ENCODE measurements at regions not wholly inside any gene's neighbourhood (a gene's known extent, or its start where the extent isn't known, plus 50 kb on each side); places are given as distances from the start of the nearest gene placed in this dataset.

GRCh38 chr3:40875581-40875980, 323.7 kb upstream of the CTNNB1 start:
- H3K9me3 ChIP-seq (ENCODE audit: control insufficient read depth in 2 of 2, insufficient read depth in 1 of 2, low read depth in 1 of 2, low read length in 1 of 2): no peaks in the 10 kb centered on the region
- H3K4me1 ChIP-seq (ENCODE audit: control insufficient read depth in 2 of 2, insufficient read depth in 2 of 2, low read length in 1 of 2): peaks cover 0 to 3% of the 10 kb centered on the region in 2 donors
- 50 to 63% methylated on average over 1 of the region's 1 CpG for WGBS, 2 donors
- peaks cover 0 to 3% of the 10 kb centered on the region in 2 donors for H3K27me3 ChIP-seq (ENCODE audit: control insufficient read depth in 1 of 2, insufficient read depth in 2 of 2, low read length in 2 of 2)
- H3K36me3 ChIP-seq (ENCODE audit: control insufficient read depth in 2 of 2, insufficient read depth in 2 of 2, low read length in 1 of 2): no peaks in the 10 kb centered on the region
- no peak overlapping the region for H3K27ac ChIP-seq (ENCODE audit: low read depth in 2 of 2, low read length in 1 of 2)
- no peak overlapping the region for H3K4me3 ChIP-seq (ENCODE audit: low read depth in 1 of 2, low read length in 2 of 2)

- Histone ChIP-seq H3K36me3 (ENCODE audit: control insufficient read depth in 2 of 2, insufficient read depth in 2 of 2, low read length in 1 of 2) (no peaks in the 10 kb centered on the region), H3K27me3 (ENCODE audit: control insufficient read depth in 1 of 2, insufficient read depth in 2 of 2, low read length in 2 of 2) (no peaks in the 10 kb centered on the region), H3K27ac (ENCODE audit: low read depth in 2 of 2, low read length in 1 of 2) (no peak overlapping the region), H3K4me3 (ENCODE audit: low read depth in 1 of 2, low read length in 2 of 2) (no peak overlapping the region), H3K4me1 (ENCODE audit: control insufficient read depth in 2 of 2, insufficient read depth in 2 of 2, low read length in 1 of 2) (peaks cover 0 to 3% of the 10 kb centered on the region in 2 donors), H3K9me3 (ENCODE audit: control insufficient read depth in 2 of 2, insufficient read depth in 1 of 2, low read depth in 1 of 2, low read length in 1 of 2) (no peaks in the 10 kb centered on the region)
- WGBS, 2 donors: 59 to 62% methylated on average over 5 of the region's 5 CpGs
Measured at GRCh38 chr3:40876009-40876408, 323.3 kb upstream of the CTNNB1 start.

- Histone ChIP-seq H3K36me3 (ENCODE audit: control insufficient read depth in 2 of 2, insufficient read depth in 2 of 2, low read length in 1 of 2) (no peaks in the 10 kb centered on the region), H3K27me3 (ENCODE audit: control insufficient read depth in 1 of 2, insufficient read depth in 2 of 2, low read length in 2 of 2) (no peaks in the 10 kb centered on the region), H3K9me3 (ENCODE audit: control insufficient read depth in 2 of 2, insufficient read depth in 1 of 2, low read depth in 1 of 2, low read length in 1 of 2) (no peaks in the 10 kb centered on the region), H3K4me3 (ENCODE audit: low read depth in 1 of 2, low read length in 2 of 2) (no peak overlapping the region), H3K27ac (ENCODE audit: low read depth in 2 of 2, low read length in 1 of 2) (no peak overlapping the region), H3K4me1 (ENCODE audit: control insufficient read depth in 2 of 2, insufficient read depth in 2 of 2, low read length in 1 of 2) (peaks cover 0 to 3% of the 10 kb centered on the region in 2 donors)
- 93 to 96% methylated on average over 2 of the region's 2 CpGs for WGBS, 2 donors
Measured at GRCh38 chr3:40876496-40876895, 322.8 kb upstream of the CTNNB1 start.

- no peak overlapping the region for H3K4me3 ChIP-seq (ENCODE audit: low read depth in 1 of 2, low read length in 2 of 2)
- no peaks in the 10 kb centered on the region for H3K27me3 ChIP-seq (ENCODE audit: control insufficient read depth in 1 of 2, insufficient read depth in 2 of 2, low read length in 2 of 2)
- H3K4me1 ChIP-seq (ENCODE audit: control insufficient read depth in 2 of 2, insufficient read depth in 2 of 2, low read length in 1 of 2): no peaks in the 10 kb centered on the region
- WGBS, 2 donors: 19 to 29% methylated on average over 11 of the region's 11 CpGs
- no peaks in the 10 kb centered on the region for H3K36me3 ChIP-seq (ENCODE audit: control insufficient read depth in 2 of 2, insufficient read depth in 2 of 2, low read length in 1 of 2)
- H3K27ac ChIP-seq (ENCODE audit: low read depth in 2 of 2, low read length in 1 of 2): peak overlapping the region; percentile 68 to 76
- H3K9me3 ChIP-seq (ENCODE audit: control insufficient read depth in 2 of 2, insufficient read depth in 1 of 2, low read depth in 1 of 2, low read length in 1 of 2): no peaks in the 10 kb centered on the region
Measured at GRCh38 chr3:40877631-40878463, 321.5 kb upstream of the CTNNB1 start.

- H3K4me1 ChIP-seq (ENCODE audit: control insufficient read depth in 2 of 2, insufficient read depth in 2 of 2, low read length in 1 of 2): no peaks in the 10 kb centered on the region
- no peaks in the 10 kb centered on the region for H3K36me3 ChIP-seq (ENCODE audit: control insufficient read depth in 2 of 2, insufficient read depth in 2 of 2, low read length in 1 of 2)
- H3K27ac ChIP-seq (ENCODE audit: low read depth in 2 of 2, low read length in 1 of 2): peak overlapping the region; percentile 68 to 76
- 24 to 35% methylated on average over 3 of the region's 3 CpGs for WGBS, 2 donors
- H3K4me3 ChIP-seq (ENCODE audit: low read depth in 1 of 2, low read length in 2 of 2): no peak overlapping the region
- no peaks in the 10 kb centered on the region for H3K27me3 ChIP-seq (ENCODE audit: control insufficient read depth in 1 of 2, insufficient read depth in 2 of 2, low read length in 2 of 2)
- no peaks in the 10 kb centered on the region for H3K9me3 ChIP-seq (ENCODE audit: control insufficient read depth in 2 of 2, insufficient read depth in 1 of 2, low read depth in 1 of 2, low read length in 1 of 2)
Measured at GRCh38 chr3:40878464-40878905, 320.8 kb upstream of the CTNNB1 start.

- Histone ChIP-seq H3K9me3 (ENCODE audit: control insufficient read depth in 2 of 2, insufficient read depth in 1 of 2, low read depth in 1 of 2, low read length in 1 of 2) (no peaks in the 10 kb centered on the region), H3K4me3 (ENCODE audit: low read depth in 1 of 2, low read length in 2 of 2) (no peak overlapping the region), H3K27me3 (ENCODE audit: control insufficient read depth in 1 of 2, insufficient read depth in 2 of 2, low read length in 2 of 2) (no peaks in the 10 kb centered on the region), H3K4me1 (ENCODE audit: control insufficient read depth in 2 of 2, insufficient read depth in 2 of 2, low read length in 1 of 2) (no peaks in the 10 kb centered on the region), H3K36me3 (ENCODE audit: control insufficient read depth in 2 of 2, insufficient read depth in 2 of 2, low read length in 1 of 2) (no peaks in the 10 kb centered on the region), H3K27ac (ENCODE audit: low read depth in 2 of 2, low read length in 1 of 2) (no peak overlapping the region)
- WGBS, 2 donors: 88 to 91% methylated on average over 5 of the region's 5 CpGs
Measured at GRCh38 chr3:40885430-40885829, 313.9 kb upstream of the CTNNB1 start.

- Histone ChIP-seq H3K4me1 (ENCODE audit: control insufficient read depth in 2 of 2, insufficient read depth in 2 of 2, low read length in 1 of 2) (no peaks in the 10 kb centered on the region), H3K36me3 (ENCODE audit: control insufficient read depth in 2 of 2, insufficient read depth in 2 of 2, low read length in 1 of 2) (no peaks in the 10 kb centered on the region), H3K27ac (ENCODE audit: low read depth in 2 of 2, low read length in 1 of 2) (no peak overlapping the region), H3K4me3 (ENCODE audit: low read depth in 1 of 2, low read length in 2 of 2) (no peak overlapping the region), H3K27me3 (ENCODE audit: control insufficient read depth in 1 of 2, insufficient read depth in 2 of 2, low read length in 2 of 2) (no peaks in the 10 kb centered on the region), H3K9me3 (ENCODE audit: control insufficient read depth in 2 of 2, insufficient read depth in 1 of 2, low read depth in 1 of 2, low read length in 1 of 2) (no peaks in the 10 kb centered on the region)
- 73 to 80% methylated on average over 8 of the region's 8 CpGs for WGBS, 2 donors
Measured at GRCh38 chr3:40886660-40887425, 312.5 kb upstream of the CTNNB1 start.

- no peaks in the 10 kb centered on the region for H3K9me3 ChIP-seq (ENCODE audit: control insufficient read depth in 2 of 2, insufficient read depth in 1 of 2, low read depth in 1 of 2, low read length in 1 of 2)
- no peak overlapping the region for H3K27ac ChIP-seq (ENCODE audit: low read depth in 2 of 2, low read length in 1 of 2)
- H3K27me3 ChIP-seq (ENCODE audit: control insufficient read depth in 1 of 2, insufficient read depth in 2 of 2, low read length in 2 of 2): no peaks in the 10 kb centered on the region
- no peaks in the 10 kb centered on the region for H3K4me1 ChIP-seq (ENCODE audit: control insufficient read depth in 2 of 2, insufficient read depth in 2 of 2, low read length in 1 of 2)
- H3K4me3 ChIP-seq (ENCODE audit: low read depth in 1 of 2, low read length in 2 of 2): no peak overlapping the region
- no peaks in the 10 kb centered on the region for H3K36me3 ChIP-seq (ENCODE audit: control insufficient read depth in 2 of 2, insufficient read depth in 2 of 2, low read length in 1 of 2)
- 97 to 99% methylated on average over 3 of the region's 3 CpGs for WGBS, 2 donors
Measured at GRCh38 chr3:40891186-40891585, 308.1 kb upstream of the CTNNB1 start.

- Histone ChIP-seq H3K9me3 (ENCODE audit: control insufficient read depth in 2 of 2, insufficient read depth in 1 of 2, low read depth in 1 of 2, low read length in 1 of 2) (no peaks in the 10 kb centered on the region), H3K36me3 (ENCODE audit: control insufficient read depth in 2 of 2, insufficient read depth in 2 of 2, low read length in 1 of 2) (no peaks in the 10 kb centered on the region), H3K27me3 (ENCODE audit: control insufficient read depth in 1 of 2, insufficient read depth in 2 of 2, low read length in 2 of 2) (no peaks in the 10 kb centered on the region), H3K4me3 (ENCODE audit: low read depth in 1 of 2, low read length in 2 of 2) (no peak overlapping the region), H3K27ac (ENCODE audit: low read depth in 2 of 2, low read length in 1 of 2) (no peak overlapping the region), H3K4me1 (ENCODE audit: control insufficient read depth in 2 of 2, insufficient read depth in 2 of 2, low read length in 1 of 2) (no peaks in the 10 kb centered on the region)
- 73 to 78% methylated on average over 4 of the region's 4 CpGs for WGBS, 2 donors
Measured at GRCh38 chr3:40895109-40895508, 304.2 kb upstream of the CTNNB1 start.

Data from esophagus (tissue), 2 donors.